SK-N-SH (cell line): ENCODE measurements at regions not wholly inside any gene's neighbourhood (a gene's known extent, or its start where the extent isn't known, plus 50 kb on each side); places are given as distances from the start of the nearest gene placed in this dataset.

ENCODE experiments used
- CTCF ChIA-PET: fragments of 300-600, 350-600 bp; formaldehyde crosslinking; extraction: SDS; loops from one replicate; lab custom pipeline; 2021; lab: Yijun Ruan, JAX
- POLR2A ChIA-PET: fragments of 350-600 bp; sonication (Branson Sonifier 250); formaldehyde crosslinking; extraction: SDS; loops from one replicate; lab custom pipeline; 2020; ENCODE audit warnings: antibody characterized with exemption, inconsistent platforms; lab: Yijun Ruan, JAX
- DNase-seq: peaks from one replicate; pipeline ENCODE4 v3.0.0; 2012
- H2AFZ ChIP-seq: fragments of 200-600 bp; sonication (generic); 2 replicates; pipeline ENCODE4 v1.8.1; 2016; ENCODE audit warnings: antibody characterized with exemption, mild to moderate bottlenecking, low read depth
- H3F3A ChIP-seq: fragments of 200-600 bp; sonication (generic); replicated peaks from 2 replicates; pipeline ENCODE3; 2016; ENCODE audit warnings: antibody characterized with exemption, mild to moderate bottlenecking; ENCODE audit not compliant: insufficient read depth
- H3K27ac ChIP-seq, 2 experiments: fragments of 200-500 bp in 1 of 2; fragments of 200-600 bp in 1 of 2; sonication (Bioruptor generic) in 1 of 2; sonication (generic), shearing (Covaris generic) in 1 of 2; 2 replicates each; pipeline versions ENCODE4 v1.5.1 to v1.6.1; 2014 to 2016; ENCODE audit warnings: low read depth in 2 of 2, inconsistent platforms in 1 of 2, low read length in 1 of 2, mild to moderate bottlenecking in 1 of 2, mixed read lengths in 1 of 2
- H3K27me3 ChIP-seq: fragments of 200-600 bp; sonication (generic), shearing (Covaris generic); 2 replicates; pipeline ENCODE4 v1.6.1; 2016; ENCODE audit warnings: mixed run types; ENCODE audit not compliant: insufficient read depth
- H3K36me3 ChIP-seq, 2 experiments: fragments of 200-500 bp in 1 of 2; fragments of 200-600 bp in 1 of 2; sonication (Bioruptor generic) in 1 of 2; sonication (generic) in 1 of 2; replicated peaks in 1 of 2; 2 replicates each; pipeline versions ENCODE3 to v1.5.1; 2014 to 2016; ENCODE audit warnings: low read length in 1 of 2, mild to moderate bottlenecking in 1 of 2; ENCODE audit not compliant: insufficient read depth in 2 of 2, control insufficient read depth in 1 of 2
- H3K4me1 ChIP-seq, 2 experiments: fragments of 200-500 bp in 1 of 2; fragments of 200-600 bp in 1 of 2; sonication (Bioruptor generic) in 1 of 2; sonication (generic), shearing (Covaris generic) in 1 of 2; 2 replicates each; pipeline versions ENCODE4 v1.5.1 to v1.6.1; 2014 to 2016; ENCODE audit warnings: low read depth in 1 of 2, low read length in 1 of 2, mixed run types in 1 of 2; ENCODE audit not compliant: insufficient read depth in 2 of 2, control insufficient read depth in 1 of 2
- H3K4me2 ChIP-seq: fragments of 200-600 bp; sonication (generic), shearing (Covaris generic); 2 replicates; pipeline ENCODE4 v1.6.1; 2017; ENCODE audit warnings: mixed run types
- H3K4me3 ChIP-seq, 2 experiments: fragments of 200-500 bp in 1 of 2; fragments of 200-600 bp in 1 of 2; sonication (Bioruptor generic) in 1 of 2; sonication (generic), shearing (Covaris generic) in 1 of 2; 2 replicates each; pipeline versions ENCODE4 v1.5.1 to v1.8.1; 2014 to 2016; ENCODE audit warnings: low read depth in 2 of 2, inconsistent platforms in 1 of 2, low read length in 1 of 2, mild to moderate bottlenecking in 1 of 2, mixed read lengths in 1 of 2, moderate library complexity in 1 of 2
- H3K79me2 ChIP-seq: fragments of 200-600 bp; sonication (generic); 2 replicates; pipeline ENCODE4 v1.8.1; 2017; ENCODE audit warnings: mild to moderate bottlenecking; ENCODE audit not compliant: insufficient read depth
- H3K9ac ChIP-seq: fragments of 200-600 bp; sonication (generic); 2 replicates; pipeline ENCODE4 v1.6.1; 2017; ENCODE audit warnings: mixed run types
- H3K9me2 ChIP-seq: fragments of 200-600 bp; sonication (generic); 2 replicates; pipeline ENCODE4 v1.6.1; 2017; ENCODE audit warnings: mixed run types
- H3K9me3 ChIP-seq: fragments of 200-600 bp; sonication (generic); 2 replicates; pipeline ENCODE4 v1.6.1; 2017; ENCODE audit warnings: mixed run types, mild to moderate bottlenecking, moderate library complexity
- H4K20me1 ChIP-seq: fragments of 200-600 bp; sonication (generic); 2 replicates; pipeline ENCODE4 v1.6.1; 2017; ENCODE audit warnings: mild to moderate bottlenecking, mixed run types; ENCODE audit not compliant: insufficient read depth
- EP300 ChIP-seq, 2 experiments: IDR thresholded peaks; 2 replicates each; pipeline versions ENCODE4 v1.4.0 to v1.6.1; 2012; ENCODE audit warnings: borderline replicate concordance in 1 of 2, low read depth in 1 of 2, low read length in 1 of 2
- EZH2phosphoT487 ChIP-seq: fragments of 200-600 bp; sonication (generic); IDR thresholded peaks from 2 replicates; pipeline ENCODE4 v1.6.1; 2017; ENCODE audit warnings: low read depth, mixed run types, mild to moderate bottlenecking, antibody characterized with exemption, moderate library complexity, borderline replicate concordance
- FOXJ3 ChIP-seq: sonication (generic); formaldehyde crosslinking; IDR thresholded peaks from 2 replicates; pipeline ENCODE4 v1.5.1; 2020; ENCODE audit warnings: mild to moderate bottlenecking, missing genetic modification reagents
- MEF2A ChIP-seq: IDR thresholded peaks from 2 replicates; pipeline ENCODE4 v1.4.0; 2012; ENCODE audit warnings: low read depth, borderline replicate concordance
- NFIC ChIP-seq: IDR thresholded peaks from 2 replicates; pipeline ENCODE4 v1.4.0; 2012; ENCODE audit warnings: borderline replicate concordance
- POLR2AphosphoS5 ChIP-seq: IDR thresholded peaks from 2 replicates; pipeline ENCODE4 v1.6.1; 2012; ENCODE audit warnings: low read depth, low read length
- RXRA ChIP-seq: IDR thresholded peaks from 2 replicates; pipeline ENCODE4 v1.4.0; 2012; ENCODE audit warnings: low read depth, mild to moderate bottlenecking, borderline replicate concordance
- SIN3A ChIP-seq: IDR thresholded peaks from 2 replicates; pipeline ENCODE4 v1.6.1; 2012; ENCODE audit warnings: low read depth, mild to moderate bottlenecking, low read length, moderate library complexity, borderline replicate concordance
- SMC3 ChIP-seq: IDR thresholded peaks from 2 replicates; pipeline ENCODE4 v1.6.1; 2012; ENCODE audit warnings: low read depth, low read length, improper control_type of control experiment
- TCF12 ChIP-seq: IDR thresholded peaks from 2 replicates; pipeline ENCODE4 v1.4.0; 2012
- WGBS: methylation state at CpG from one replicate; pipeline ENCODE4 v1.1.6; 2017; ENCODE audit warnings: low lambda C conversion rate; 5-methylcytosine and 5-hydroxymethylcytosine counted together
- TF ChIP-seq, protein P1 (sequence below): fragments of 200-600 bp; sonication (generic); IDR thresholded peaks from 2 replicates; pipeline ENCODE4 v1.6.1; 2017; ENCODE audit warnings: antibody characterized with exemption, mild to moderate bottlenecking, moderate library complexity
- TF ChIP-seq, protein P2 (sequence below): IDR thresholded peaks from 2 replicates; pipeline ENCODE4 v1.4.0; 2012; ENCODE audit warnings: low read depth, borderline replicate concordance
- TF ChIP-seq, protein P3 (sequence below): IDR thresholded peaks from 2 replicates; pipeline ENCODE4 v1.4.0; 2012; ENCODE audit warnings: low read depth
- TF ChIP-seq, protein P4 (sequence below): fragments of 150-350 bp; IDR thresholded peaks from 2 replicates; pipeline ENCODE4 v1.6.1; 2016; ENCODE audit warnings: mild to moderate bottlenecking, low read depth, low read length

DNA sequence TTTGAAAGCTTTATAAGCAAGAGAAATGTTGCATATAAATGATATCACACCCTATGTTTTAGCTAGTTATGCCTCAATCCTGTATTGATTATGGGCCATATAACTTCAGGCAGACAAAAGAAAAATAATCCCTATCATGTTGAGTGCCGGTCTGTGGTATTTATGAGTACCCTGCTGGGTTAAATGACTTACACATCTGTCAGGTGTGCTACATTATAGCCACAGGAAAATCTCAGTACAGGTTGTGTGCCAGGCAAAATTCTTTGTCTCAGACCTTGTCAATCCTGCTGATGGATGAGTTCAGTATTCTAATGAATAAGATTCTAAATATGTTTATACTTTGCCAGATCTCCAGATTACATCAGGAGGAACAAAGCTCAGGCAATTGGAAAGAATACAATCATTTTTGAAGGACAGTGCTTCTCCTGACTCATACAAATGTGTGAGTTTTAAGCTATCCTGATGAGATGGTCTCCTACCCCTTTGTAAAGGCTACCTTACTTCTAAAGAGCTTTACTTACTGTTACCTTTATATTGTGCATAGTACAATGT lies 109.8 kb upstream of the FOXG1 start (continued):
- TF ChIP-seq SIN3A (no peak), MEF2A (no peak), TCF12 (no peak)

DNA sequence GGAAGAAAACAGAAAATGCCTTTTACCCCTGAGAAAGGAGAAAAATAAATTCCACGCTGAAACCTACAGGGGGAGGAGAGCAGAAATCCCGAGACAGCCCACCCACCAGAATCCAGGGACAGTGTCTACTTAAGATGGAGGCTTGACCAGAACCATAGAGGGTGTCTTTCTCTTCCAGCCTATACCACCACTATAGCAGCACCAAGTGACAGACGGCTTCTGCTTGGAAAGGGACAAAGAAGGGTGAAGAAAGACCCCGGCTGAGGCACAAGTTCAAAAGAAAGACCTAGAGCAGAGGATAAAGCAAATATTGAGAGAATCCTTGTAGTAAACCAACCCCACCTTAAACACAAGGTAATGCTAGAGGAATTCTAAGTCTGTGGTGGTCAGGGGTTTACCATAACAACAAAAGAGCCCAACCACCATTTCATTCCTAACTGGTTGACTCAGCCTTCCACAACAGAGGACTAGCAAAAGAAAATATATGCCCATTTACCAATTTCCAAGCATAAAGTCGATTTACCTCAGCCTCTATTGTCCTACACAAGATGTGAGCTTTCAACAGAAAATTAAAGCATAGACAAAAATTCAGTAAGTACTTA lies 105.3 kb upstream of the FOXG1 start:
- H3K4me3 ChIP-seq: no peak overlapping the region; a peak in 1 of 4 replicates
- peaks cover 2% of the 10 kb centered on the region for H3F3A ChIP-seq
- 0 out of 2 replicates have a peak, but pooled peaks cover 4% of the 10 kb centered on the region for H3K9me2 ChIP-seq
- no peak for DNase-seq
- H3K4me2 ChIP-seq: no peak overlapping the region
- H3K9me3 ChIP-seq: no peaks in the 10 kb centered on the region
- H2AFZ ChIP-seq: no peak overlapping the region
- WGBS: 1% methylated on average over 5 of the region's 5 CpGs
- H3K36me3 ChIP-seq: no peaks in the 10 kb centered on the region
- no peaks in the 10 kb centered on the region for H4K20me1 ChIP-seq
- no peaks in the 10 kb centered on the region for H3K79me2 ChIP-seq
- TF ChIP-seq, protein P1, sequence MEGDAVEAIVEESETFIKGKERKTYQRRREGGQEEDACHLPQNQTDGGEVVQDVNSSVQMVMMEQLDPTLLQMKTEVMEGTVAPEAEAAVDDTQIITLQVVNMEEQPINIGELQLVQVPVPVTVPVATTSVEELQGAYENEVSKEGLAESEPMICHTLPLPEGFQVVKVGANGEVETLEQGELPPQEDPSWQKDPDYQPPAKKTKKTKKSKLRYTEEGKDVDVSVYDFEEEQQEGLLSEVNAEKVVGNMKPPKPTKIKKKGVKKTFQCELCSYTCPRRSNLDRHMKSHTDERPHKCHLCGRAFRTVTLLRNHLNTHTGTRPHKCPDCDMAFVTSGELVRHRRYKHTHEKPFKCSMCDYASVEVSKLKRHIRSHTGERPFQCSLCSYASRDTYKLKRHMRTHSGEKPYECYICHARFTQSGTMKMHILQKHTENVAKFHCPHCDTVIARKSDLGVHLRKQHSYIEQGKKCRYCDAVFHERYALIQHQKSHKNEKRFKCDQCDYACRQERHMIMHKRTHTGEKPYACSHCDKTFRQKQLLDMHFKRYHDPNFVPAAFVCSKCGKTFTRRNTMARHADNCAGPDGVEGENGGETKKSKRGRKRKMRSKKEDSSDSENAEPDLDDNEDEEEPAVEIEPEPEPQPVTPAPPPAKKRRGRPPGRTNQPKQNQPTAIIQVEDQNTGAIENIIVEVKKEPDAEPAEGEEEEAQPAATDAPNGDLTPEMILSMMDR: no peak
- TF ChIP-seq, all 33 proteins: peak for 0
- H3K27ac ChIP-seq: no peak overlapping the region
- CTCF ChIA-PET: no interaction called here
- H3K4me1 ChIP-seq: no peaks in the 10 kb centered on the region
- POLR2A ChIA-PET: no interaction called here
- H3K27me3 ChIP-seq: no peaks in the 10 kb centered on the region
- H3K9ac ChIP-seq: no peak overlapping the region

DNA sequence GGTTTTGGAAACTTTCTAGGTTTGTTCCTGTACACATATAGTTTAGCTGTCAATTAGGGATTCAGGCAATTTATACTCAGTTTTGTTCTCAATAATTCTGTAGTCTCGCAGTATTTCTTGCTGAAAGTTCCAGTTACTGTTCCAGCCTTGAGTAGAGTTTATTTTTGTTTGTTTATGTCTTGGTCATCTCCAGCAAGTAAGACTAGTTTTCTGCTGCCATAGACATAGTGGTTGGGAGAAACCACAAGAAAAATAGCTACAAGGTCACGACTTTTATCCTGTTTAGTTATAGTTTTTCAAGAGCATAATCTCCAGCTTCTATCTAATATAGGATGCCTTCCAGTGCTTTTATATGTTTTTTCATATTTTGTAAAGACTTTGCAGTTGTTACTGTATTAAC lies 99.6 kb upstream of the FOXG1 start:
- WGBS: 6% methylated on average over 2 of the region's 2 CpGs
- Histone ChIP-seq H2AFZ (no peak overlapping the region), H3K4me1 (no peaks in the 10 kb centered on the region), H3K27ac (no peak overlapping the region), H3F3A (peaks cover 3% of the 10 kb centered on the region), H3K9me2 (0 out of 2 replicates have a peak, but pooled peaks cover 4% of the 10 kb centered on the region), H3K9me3 (no peaks in the 10 kb centered on the region), H3K4me2 (no peak overlapping the region), H3K9ac (no peak overlapping the region), H3K79me2 (no peaks in the 10 kb centered on the region), H3K36me3 (no peaks in the 10 kb centered on the region), H3K27me3 (no peaks in the 10 kb centered on the region; the same call in 1 of the 2 replicates), H3K4me3 (no peak overlapping the region), H4K20me1 (no peaks in the 10 kb centered on the region)
- no peak for DNase-seq
- ChIA-PET CTCF (no interaction called here), POLR2A (no interaction called here)
- TF ChIP-seq, protein P2, sequence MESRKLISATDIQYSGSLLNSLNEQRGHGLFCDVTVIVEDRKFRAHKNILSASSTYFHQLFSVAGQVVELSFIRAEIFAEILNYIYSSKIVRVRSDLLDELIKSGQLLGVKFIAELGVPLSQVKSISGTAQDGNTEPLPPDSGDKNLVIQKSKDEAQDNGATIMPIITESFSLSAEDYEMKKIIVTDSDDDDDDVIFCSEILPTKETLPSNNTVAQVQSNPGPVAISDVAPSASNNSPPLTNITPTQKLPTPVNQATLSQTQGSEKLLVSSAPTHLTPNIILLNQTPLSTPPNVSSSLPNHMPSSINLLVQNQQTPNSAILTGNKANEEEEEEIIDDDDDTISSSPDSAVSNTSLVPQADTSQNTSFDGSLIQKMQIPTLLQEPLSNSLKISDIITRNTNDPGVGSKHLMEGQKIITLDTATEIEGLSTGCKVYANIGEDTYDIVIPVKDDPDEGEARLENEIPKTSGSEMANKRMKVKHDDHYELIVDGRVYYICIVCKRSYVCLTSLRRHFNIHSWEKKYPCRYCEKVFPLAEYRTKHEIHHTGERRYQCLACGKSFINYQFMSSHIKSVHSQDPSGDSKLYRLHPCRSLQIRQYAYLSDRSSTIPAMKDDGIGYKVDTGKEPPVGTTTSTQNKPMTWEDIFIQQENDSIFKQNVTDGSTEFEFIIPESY: no peak
- TF ChIP-seq, protein P3, sequence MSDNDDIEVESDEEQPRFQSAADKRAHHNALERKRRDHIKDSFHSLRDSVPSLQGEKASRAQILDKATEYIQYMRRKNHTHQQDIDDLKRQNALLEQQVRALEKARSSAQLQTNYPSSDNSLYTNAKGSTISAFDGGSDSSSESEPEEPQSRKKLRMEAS: no peak
- TF ChIP-seq POLR2AphosphoS5 (no peak), EZH2phosphoT487 (no peak), MEF2A (no peak), EP300 (IDR thresholded peaks at IDR 0.05; ENCODE audit: borderline replicate concordance in 1 of 2, low read depth in 1 of 2, low read length in 1 of 2) (no peak), RXRA (no peak), SMC3 (no peak), FOXJ3 (CRISPR knock-in tag) (no peak), SIN3A (no peak), NFIC (no peak)
- TF ChIP-seq, protein P4, sequence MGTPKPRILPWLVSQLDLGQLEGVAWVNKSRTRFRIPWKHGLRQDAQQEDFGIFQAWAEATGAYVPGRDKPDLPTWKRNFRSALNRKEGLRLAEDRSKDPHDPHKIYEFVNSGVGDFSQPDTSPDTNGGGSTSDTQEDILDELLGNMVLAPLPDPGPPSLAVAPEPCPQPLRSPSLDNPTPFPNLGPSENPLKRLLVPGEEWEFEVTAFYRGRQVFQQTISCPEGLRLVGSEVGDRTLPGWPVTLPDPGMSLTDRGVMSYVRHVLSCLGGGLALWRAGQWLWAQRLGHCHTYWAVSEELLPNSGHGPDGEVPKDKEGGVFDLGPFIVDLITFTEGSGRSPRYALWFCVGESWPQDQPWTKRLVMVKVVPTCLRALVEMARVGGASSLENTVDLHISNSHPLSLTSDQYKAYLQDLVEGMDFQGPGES: no peak
